SIG-M5 treated with dmso at 0.1 percent for 504 hours (cell line): ENCODE measurements at regions not wholly inside any gene's neighbourhood (a gene's known extent, or its start where the extent isn't known, plus 50 kb on each side); places are given as distances from the start of the nearest gene placed in this dataset.
"Not testable (repeated sequence)": the region's sequence is repeated elsewhere in the genome, so short reads cannot be mapped to it uniquely, and the experiment has no call there.

Experiments
- DNase-seq: peaks from one replicate; lab custom pipeline; 2025; ENCODE audit not compliant: unreplicated experiment; lab: John Stamatoyannopoulos, UW

- DNase-seq: no peak
Observed at GRCh38 chr7:118777308-118777707, 552.8 kb downstream of the ANKRD7 start.

- no peak for DNase-seq
Observed at GRCh38 chr7:118792682-118793081, 568.2 kb downstream of the ANKRD7 start.

GRCh38 chr7:118793582-118793981 lies 569.1 kb downstream of the ANKRD7 start:
- peak; percentile 71 for DNase-seq

GRCh38 chr7:118794419-118794818 lies 569.9 kb downstream of the ANKRD7 start:
- no peak for DNase-seq

- DNase-seq: no peak
Observed at GRCh38 chr7:118801366-118801765, 576.9 kb downstream of the ANKRD7 start.

GRCh38 chr7:118802726-118803125 lies 578.2 kb downstream of the ANKRD7 start:
- no peak for DNase-seq

- DNase-seq: no peak
Observed at GRCh38 chr7:118826246-118826645, 601.7 kb downstream of the ANKRD7 start.

GRCh38 chr7:118836933-118837332 lies 612.4 kb downstream of the ANKRD7 start:
- no peak for DNase-seq

- no peak for DNase-seq
Observed at GRCh38 chr7:118839515-118839914, 615.0 kb downstream of the ANKRD7 start.

GRCh38 chr7:118843456-118843855 lies 619.0 kb downstream of the ANKRD7 start:
- DNase-seq: no peak

- DNase-seq: peak; percentile 26
Observed at GRCh38 chr7:118844748-118845147, 620.2 kb downstream of the ANKRD7 start.

- DNase-seq: no peak
Observed at GRCh38 chr7:118845791-118846190, 621.3 kb downstream of the ANKRD7 start.

GRCh38 chr7:118846977-118847376 lies 622.5 kb downstream of the ANKRD7 start:
- no peak for DNase-seq

GRCh38 chr7:118855290-118855689 lies 630.8 kb downstream of the ANKRD7 start:
- DNase-seq: no peak

- DNase-seq: no peak
Observed at GRCh38 chr7:118858651-118859149, 634.2 kb downstream of the ANKRD7 start.

GRCh38 chr7:118861581-118861980 lies 637.1 kb downstream of the ANKRD7 start:
- no peak for DNase-seq

GRCh38 chr7:118862740-118863139 lies 638.2 kb downstream of the ANKRD7 start:
- no peak for DNase-seq

GRCh38 chr7:118863966-118864365 lies 639.5 kb downstream of the ANKRD7 start:
- DNase-seq: no peak

GRCh38 chr7:118867860-118868259 lies 643.4 kb downstream of the ANKRD7 start:
- DNase-seq: no peak

- not testable (repeated sequence) for DNase-seq
Observed at GRCh38 chr7:118869141-118869540, 644.6 kb downstream of the ANKRD7 start.

- peak; percentile 25 for DNase-seq
Observed at GRCh38 chr7:118870187-118870586, 645.7 kb downstream of the ANKRD7 start.

- DNase-seq: no peak
Observed at GRCh38 chr7:118872568-118872967, 648.1 kb downstream of the ANKRD7 start.

GRCh38 chr7:118877187-118877586 lies 652.7 kb downstream of the ANKRD7 start:
- DNase-seq: no peak

- DNase-seq: no peak
Observed at GRCh38 chr7:118878336-118878735, 653.8 kb downstream of the ANKRD7 start.
